ENCODE measurements at regions not wholly inside any gene's neighbourhood (a gene's known extent, or its start where the extent isn't known, plus 50 kb on each side); places are given as distances from the start of the nearest gene placed in this dataset.

GRCh38 chr18:56488739-56489138 is 149.7 kb downstream of the TXNL1 start:
- TF ChIP-seq FOXP2 (optimal IDR thresholded peaks at IDR 0.05; ENCODE audit: borderline replicate concordance, extremely low read depth, extremely low read length, insufficient read depth), result no peak
- no peak for TF ChIP-seq REST (IDR thresholded peaks at IDR 0.05; ENCODE audit: insufficient read depth in 1 of 2, low read depth in 2 of 2, low read length in 2 of 2)
- no peak for TF ChIP-seq SIN3A (IDR thresholded peaks at IDR 0.05; ENCODE audit: borderline replicate concordance, insufficient read depth, low read length)
- TF ChIP-seq POLR2AphosphoS5 (IDR thresholded peaks at IDR 0.05; ENCODE audit: low read depth, low read length), result no peak

- TF ChIP-seq POLR2AphosphoS5 (IDR thresholded peaks at IDR 0.05; ENCODE audit: low read depth, low read length) (no peak), REST (IDR thresholded peaks at IDR 0.05; ENCODE audit: insufficient read depth in 1 of 2, low read depth in 2 of 2, low read length in 2 of 2) (no peak), SIN3A (IDR thresholded peaks at IDR 0.05; ENCODE audit: borderline replicate concordance, insufficient read depth, low read length) (no peak), FOXP2 (optimal IDR thresholded peaks at IDR 0.05; ENCODE audit: borderline replicate concordance, extremely low read depth, extremely low read length, insufficient read depth) (no peak), TAF1 (IDR thresholded peaks at IDR 0.05; ENCODE audit: borderline replicate concordance, insufficient read depth, low read length) (no peak)
These were observed 150.6 kb downstream of the TXNL1 start for GRCh38 chr18:56487801-56488200.

GRCh38 chr18:56483386-56483785 is 155.0 kb downstream of the TXNL1 start:
- TF ChIP-seq SIN3A (IDR thresholded peaks at IDR 0.05; ENCODE audit: borderline replicate concordance, insufficient read depth, low read length), result no peak
- TF ChIP-seq REST (IDR thresholded peaks at IDR 0.05; ENCODE audit: insufficient read depth in 1 of 2, low read depth in 2 of 2, low read length in 2 of 2), result no peak
- TF ChIP-seq FOXP2 (optimal IDR thresholded peaks at IDR 0.05; ENCODE audit: borderline replicate concordance, extremely low read depth, extremely low read length, insufficient read depth), result no peak
- no peak for TF ChIP-seq POLR2AphosphoS5 (IDR thresholded peaks at IDR 0.05; ENCODE audit: low read depth, low read length)
- TF ChIP-seq TAF1 (IDR thresholded peaks at IDR 0.05; ENCODE audit: borderline replicate concordance, insufficient read depth, low read length), result no peak

GRCh38 chr18:56481751-56482150 is 156.6 kb downstream of the TXNL1 start:
- TF ChIP-seq SIN3A (IDR thresholded peaks at IDR 0.05; ENCODE audit: borderline replicate concordance, insufficient read depth, low read length) (no peak), REST (IDR thresholded peaks at IDR 0.05; ENCODE audit: insufficient read depth in 1 of 2, low read depth in 2 of 2, low read length in 2 of 2) (no peak), FOXP2 (optimal IDR thresholded peaks at IDR 0.05; ENCODE audit: borderline replicate concordance, extremely low read depth, extremely low read length, insufficient read depth) (no peak), POLR2AphosphoS5 (IDR thresholded peaks at IDR 0.05; ENCODE audit: low read depth, low read length) (no peak), TAF1 (IDR thresholded peaks at IDR 0.05; ENCODE audit: borderline replicate concordance, insufficient read depth, low read length) (no peak)

GRCh38 chr18:56479841-56480240 is 158.6 kb downstream of the TXNL1 start:
- TF ChIP-seq TAF1 (IDR thresholded peaks at IDR 0.05; ENCODE audit: borderline replicate concordance, insufficient read depth, low read length) (no peak), FOXP2 (optimal IDR thresholded peaks at IDR 0.05; ENCODE audit: borderline replicate concordance, extremely low read depth, extremely low read length, insufficient read depth) (no peak), SIN3A (IDR thresholded peaks at IDR 0.05; ENCODE audit: borderline replicate concordance, insufficient read depth, low read length) (no peak), REST (IDR thresholded peaks at IDR 0.05; ENCODE audit: insufficient read depth in 1 of 2, low read depth in 2 of 2, low read length in 2 of 2) (no peak), POLR2AphosphoS5 (IDR thresholded peaks at IDR 0.05; ENCODE audit: low read depth, low read length) (no peak)

Data from PFSK-1 (cell line).